IPS-NIHi7 (cell line): ENCODE measurements at regions not wholly inside any gene's neighbourhood (a gene's known extent, or its start where the extent isn't known, plus 50 kb on each side); places are given as distances from the start of the nearest gene placed in this dataset.
A peak's percentile ranks its signal among the peaks of the same experiment; 100 is the strongest.
"Not testable (repeated sequence)": the region's sequence is repeated elsewhere in the genome, so short reads cannot be mapped to it uniquely, and the experiment has no call there.

Experiments
- DNase-seq: peaks from one replicate; pipeline ENCODE4 v3.0.0; 2012; ENCODE audit warnings: mixed read lengths; ENCODE audit errors: extremely low spot score

- DNase-seq, result not testable (repeated sequence)
Observed at GRCh38 chr17:43345515-43345914, 53.3 kb upstream of the ARL4D start.

GRCh38 chr17:43344685-43345084 is 54.1 kb upstream of the ARL4D start:
- no peak for DNase-seq

- DNase-seq, result no peak
Observed at GRCh38 chr17:43342589-43342890, 56.3 kb upstream of the ARL4D start.

GRCh38 chr17:43341715-43342588 is 56.8 kb upstream of the ARL4D start:
- DNase-seq, result no peak

- DNase-seq, result no peak
Observed at GRCh38 chr17:43338886-43339516, 59.8 kb upstream of the ARL4D start.

GRCh38 chr17:43337684-43338428 is 60.9 kb upstream of the ARL4D start:
- no peak for DNase-seq

- DNase-seq, result no peak
Observed at GRCh38 chr17:43334738-43335402, 63.9 kb upstream of the ARL4D start.

GRCh38 chr17:43333433-43333943 is 65.3 kb upstream of the ARL4D start:
- DNase-seq, result no peak

GRCh38 chr17:43332230-43332629 is 66.6 kb upstream of the ARL4D start:
- no peak for DNase-seq

- DNase-seq, result no peak
Observed at GRCh38 chr17:43330876-43331639, 67.7 kb upstream of the ARL4D start.

GRCh38 chr17:43329183-43329582 is 69.6 kb upstream of the ARL4D start:
- DNase-seq, result no peak

- DNase-seq, result no peak
Observed at GRCh38 chr17:43328650-43329049, 70.1 kb upstream of the ARL4D start.

GRCh38 chr17:43327834-43328420 is 70.9 kb upstream of the ARL4D start:
- DNase-seq, result no peak

GRCh38 chr17:43327421-43327820 is 71.4 kb upstream of the ARL4D start:
- DNase-seq, result no peak

- DNase-seq, result no peak
Observed at GRCh38 chr17:43326490-43327275, 72.1 kb upstream of the ARL4D start.

GRCh38 chr17:43324205-43324893 is 74.4 kb upstream of the ARL4D start:
- no peak for DNase-seq

GRCh38 chr17:43319293-43320124 is 79.3 kb upstream of the ARL4D start:
- DNase-seq, result no peak

GRCh38 chr17:43316522-43317142 is 82.2 kb upstream of the ARL4D start:
- DNase-seq, result peak; percentile 10
